HepG2 (cell line): ENCODE measurements at regions not wholly inside any gene's neighbourhood (a gene's known extent, or its start where the extent isn't known, plus 50 kb on each side); places are given as distances from the start of the nearest gene placed in this dataset.
A peak's percentile ranks its signal among the peaks of the same experiment; 100 is the strongest.

Experiments
- ATF3 ChIP-seq: sonication (generic); formaldehyde crosslinking; IDR thresholded peaks from 2 replicates; pipeline ENCODE4 v1.4.0; 2020; ENCODE audit warnings: missing genetic modification reagents
- CREB1 ChIP-seq, 2 experiments: fragments of 450-650 bp in 1 of 2; IDR thresholded peaks; 2 replicates each; pipeline ENCODE4 v1.6.1; 2016 to 2017; ENCODE audit warnings: control low read depth in 1 of 2, mild to moderate bottlenecking in 1 of 2, missing compliant biosample characterization in 1 of 2, missing genetic modification characterization in 1 of 2
- DPF2 ChIP-seq: sonication (generic); formaldehyde crosslinking; IDR thresholded peaks from 2 replicates; pipeline ENCODE4 v1.4.0; 2020; ENCODE audit warnings: mild to moderate bottlenecking, low read depth, missing genetic modification reagents, borderline replicate concordance
- EP300 ChIP-seq, 3 experiments: sonication (generic) in 1 of 3; formaldehyde crosslinking in 1 of 3; IDR thresholded peaks; 2 replicates each; pipeline versions ENCODE4 v1.5.1 to v1.6.1; 2011 to 2020; ENCODE audit warnings: low read depth in 2 of 3, low read length in 2 of 3, borderline replicate concordance in 1 of 3, improper control_type of control experiment in 1 of 3, mild to moderate bottlenecking in 1 of 3, missing genetic modification reagents in 1 of 3, moderate library complexity in 1 of 3
- FOXA3 ChIP-seq: IDR thresholded peaks from 2 replicates; pipeline ENCODE4 v1.6.1; 2016; ENCODE audit warnings: missing genetic modification reagents, missing compliant biosample characterization
- FOXJ3 ChIP-seq: sonication (generic); formaldehyde crosslinking; IDR thresholded peaks from 2 replicates; pipeline ENCODE4 v1.4.0; 2020; ENCODE audit warnings: missing genetic modification reagents, mild to moderate bottlenecking, borderline replicate concordance
- FOXO1 ChIP-seq: sonication (generic); formaldehyde crosslinking; IDR thresholded peaks from 2 replicates; pipeline ENCODE4 v1.4.0; 2020; ENCODE audit warnings: missing genetic modification reagents
- GFI1 ChIP-seq: sonication (generic); formaldehyde crosslinking; IDR thresholded peaks from 2 replicates; pipeline ENCODE4 v1.5.0; 2020; ENCODE audit warnings: missing genetic modification reagents, mild to moderate bottlenecking, borderline replicate concordance
- JUND ChIP-seq: sonication (generic); formaldehyde crosslinking; IDR thresholded peaks from 2 replicates; pipeline ENCODE4 v1.8.0; 2022; ENCODE audit warnings: mild to moderate bottlenecking, missing genetic modification reagents
- KDM6A ChIP-seq: IDR thresholded peaks from 2 replicates; pipeline ENCODE4 v1.6.1; 2016; ENCODE audit warnings: low read depth
- LCORL ChIP-seq, 2 experiments: fragments of 450-650 bp in 1 of 2; sonication (generic) in 1 of 2; formaldehyde crosslinking in 1 of 2; IDR thresholded peaks; 2 replicates each; pipeline versions ENCODE4 v1.5.0 to v1.6.1; 2017 to 2020; ENCODE audit warnings: antibody characterized with exemption in 1 of 2, missing genetic modification reagents in 1 of 2
- MBD4 ChIP-seq: IDR thresholded peaks from 2 replicates; pipeline ENCODE4 v1.6.1; 2012; ENCODE audit warnings: low read length, inconsistent platforms, borderline replicate concordance
- MEF2D ChIP-seq: sonication (generic); formaldehyde crosslinking; IDR thresholded peaks from 2 replicates; pipeline ENCODE4 v1.5.1; 2020; ENCODE audit warnings: mild to moderate bottlenecking, missing genetic modification reagents
- MIXL1 ChIP-seq: IDR thresholded peaks from 2 replicates; pipeline ENCODE4 v1.6.1; 2016
- ONECUT2 ChIP-seq: sonication (generic); formaldehyde crosslinking; IDR thresholded peaks from 2 replicates; pipeline ENCODE4 v1.4.0; 2020; ENCODE audit warnings: missing genetic modification reagents
- PHF21A ChIP-seq: sonication (generic); formaldehyde crosslinking; IDR thresholded peaks from 2 replicates; pipeline ENCODE4 v1.5.0; 2020; ENCODE audit warnings: mild to moderate bottlenecking, missing genetic modification reagents
- PITX1 ChIP-seq: sonication (generic); formaldehyde crosslinking; IDR thresholded peaks from 2 replicates; pipeline ENCODE4 v1.5.1; 2020; ENCODE audit warnings: mild to moderate bottlenecking, missing genetic modification reagents
- RARA ChIP-seq: IDR thresholded peaks from 2 replicates; pipeline ENCODE4 v1.6.1; 2016; ENCODE audit warnings: missing genetic modification reagents, missing compliant biosample characterization
- SOX13 ChIP-seq, 3 experiments: fragments of 450-650 bp in 1 of 3; sonication (generic) in 1 of 3; formaldehyde crosslinking in 1 of 3; IDR thresholded peaks in 2 of 3; conservative IDR thresholded peaks in 1 of 3; 2 replicates each; pipeline versions ENCODE4 v1.5.0 to v1.6.1; 2016 to 2020; ENCODE audit warnings: antibody characterized with exemption in 1 of 3, mild to moderate bottlenecking in 1 of 3, missing compliant biosample characterization in 1 of 3, missing genetic modification reagents in 1 of 3, moderate library complexity in 1 of 3
- SOX5 ChIP-seq: IDR thresholded peaks from 2 replicates; pipeline ENCODE4 v1.6.1; 2016; ENCODE audit warnings: borderline replicate concordance
- SRY ChIP-seq: sonication (generic); formaldehyde crosslinking; IDR thresholded peaks from 2 replicates; pipeline ENCODE4 v1.8.0; 2022; ENCODE audit warnings: mild to moderate bottlenecking, missing genetic modification reagents
- TBX2 ChIP-seq: sonication (generic); formaldehyde crosslinking; IDR thresholded peaks from 2 replicates; pipeline ENCODE4 v1.5.0; 2020; ENCODE audit warnings: missing genetic modification reagents, mild to moderate bottlenecking, borderline replicate concordance
- TCF7 ChIP-seq: sonication (generic); IDR thresholded peaks from 2 replicates; pipeline ENCODE4 v1.6.1; 2016; ENCODE audit warnings: antibody characterized with exemption, low read depth
- TEAD3 ChIP-seq: optimal IDR thresholded peaks from 2 replicates; pipeline ENCODE3; 2016; ENCODE audit warnings: borderline replicate concordance
- ZBTB1 ChIP-seq: sonication (generic); formaldehyde crosslinking; IDR thresholded peaks from 2 replicates; pipeline ENCODE4 v1.4.0; 2020; ENCODE audit warnings: missing genetic modification reagents, borderline replicate concordance
- ZFP36L2 ChIP-seq: sonication (generic); formaldehyde crosslinking; IDR thresholded peaks from 2 replicates; pipeline ENCODE4 v1.4.0; 2020; ENCODE audit warnings: missing genetic modification reagents
- ZNF326 ChIP-seq: sonication (generic); formaldehyde crosslinking; IDR thresholded peaks from 2 replicates; pipeline ENCODE4 v1.4.0; 2020; ENCODE audit warnings: missing genetic modification reagents, borderline replicate concordance
- ZNF367 ChIP-seq: sonication (generic); formaldehyde crosslinking; IDR thresholded peaks from 2 replicates; pipeline ENCODE4 v1.4.0; 2020; ENCODE audit warnings: missing genetic modification reagents, borderline replicate concordance
- ZNF747 ChIP-seq: sonication (generic); formaldehyde crosslinking; IDR thresholded peaks from 2 replicates; pipeline ENCODE4 v1.8.1; 2023; ENCODE audit warnings: missing genetic modification reagents, mild to moderate bottlenecking, borderline replicate concordance
- TF ChIP-seq, protein P1 (sequence below): sonication (generic); formaldehyde crosslinking; IDR thresholded peaks from 2 replicates; pipeline ENCODE4 v1.5.1; 2020; ENCODE audit warnings: missing genetic modification reagents, mild to moderate bottlenecking, borderline replicate concordance

DNA sequence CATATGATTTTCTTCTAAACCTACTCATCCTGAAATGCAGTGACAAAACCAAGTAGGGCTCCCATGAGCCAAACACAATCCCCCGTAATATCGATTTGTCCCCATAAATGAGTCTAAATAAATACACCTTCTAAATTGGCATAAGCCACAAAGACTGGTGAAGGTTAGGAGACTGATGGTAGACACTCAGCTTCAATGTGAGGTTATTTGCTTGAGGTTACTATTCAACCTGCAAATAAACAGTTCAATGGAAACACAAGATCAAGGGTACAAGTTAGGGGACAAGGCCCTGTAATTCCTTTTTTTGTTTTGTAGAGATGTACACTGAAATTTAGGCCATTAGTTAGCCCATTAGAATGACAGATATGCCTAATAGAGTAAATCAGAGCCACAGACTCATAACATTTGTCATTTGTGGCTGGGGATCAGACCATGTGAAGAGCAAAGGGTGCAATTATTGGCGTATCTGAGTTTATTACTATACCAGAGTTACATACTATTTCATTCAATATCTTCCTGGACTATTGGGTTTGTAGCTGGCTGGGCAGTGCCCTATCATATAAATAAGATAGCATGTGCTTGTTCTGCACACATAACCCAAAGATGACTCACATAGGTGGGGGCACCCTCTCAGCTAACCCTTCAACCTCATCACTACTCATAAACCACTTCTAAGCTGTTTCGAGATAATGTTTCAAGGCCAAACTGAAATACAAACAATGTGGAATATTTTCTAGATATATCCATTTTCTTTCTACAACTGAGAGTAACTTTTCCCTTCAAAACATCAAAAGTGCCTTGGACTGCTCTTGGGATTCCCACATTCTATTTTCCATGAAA, 695.3 kb downstream of the KCNA4 start (continued):
- TF ChIP-seq TCF7: peak; percentile 69
- peak; percentile 69 for TF ChIP-seq PITX1 (CRISPR knock-in tag)
- TF ChIP-seq LCORL (IDR thresholded peaks at IDR 0.05): no peak
- peak; percentile 55; the same call in 1 of the 2 replicates for TF ChIP-seq LCORL (CRISPR knock-in tag; IDR thresholded peaks at IDR 0.05)
- peak; percentile 66 for TF ChIP-seq TBX2 (CRISPR knock-in tag)
- TF ChIP-seq SRY (CRISPR knock-in tag): no peak
- TF ChIP-seq RARA (CRISPR knock-in tag): peak; percentile 72
- peak; percentile 82 for TF ChIP-seq ATF3
- TF ChIP-seq FOXJ3 (CRISPR knock-in tag): peak; percentile 55; the same call in 1 of the 2 replicates
- TF ChIP-seq GFI1 (CRISPR knock-in tag): peak; percentile 61; the same call in 1 of the 2 replicates
- no peak for TF ChIP-seq ZBTB1 (CRISPR knock-in tag)
- TF ChIP-seq ZNF747 (CRISPR knock-in tag): no peak
- TF ChIP-seq MIXL1 (CRISPR knock-in tag): peak; percentile 92
- peak; percentile 54; the same call in 1 of the 2 replicates for TF ChIP-seq SOX5 (CRISPR knock-in tag)
- peak; percentile 98 for TF ChIP-seq ONECUT2 (CRISPR knock-in tag)
- peak; percentile 60; the same call in 1 of the 2 replicates for TF ChIP-seq KDM6A (CRISPR knock-in tag)
- no peak for TF ChIP-seq CREB1 (IDR thresholded peaks at IDR 0.05)
- TF ChIP-seq CREB1 (CRISPR knock-in tag; IDR thresholded peaks at IDR 0.05): peak; percentile 54; the same call in 1 of the 2 replicates
- no peak for TF ChIP-seq ZFP36L2
- TF ChIP-seq MEF2D: 0 out of 2 replicates have a peak, but pooled peaks have one; percentile 27
- TF ChIP-seq SOX13 (IDR thresholded peaks at IDR 0.05): no peak
- peak in 1 of 2 experiments; percentile 70; a peak in 2 of 4 replicates for TF ChIP-seq SOX13 (CRISPR knock-in tag; conservative IDR thresholded peaks at IDR 0.05 in 1 of 2, IDR thresholded peaks at IDR 0.05 in 1 of 2)
- peak; percentile 61 for TF ChIP-seq DPF2
- no peak for TF ChIP-seq MBD4
- TF ChIP-seq ZNF367 (CRISPR knock-in tag): no peak
- peak; percentile 35 for TF ChIP-seq TEAD3 (CRISPR knock-in tag)
- peak; percentile 55; the same call in 1 of the 2 replicates for TF ChIP-seq FOXO1
- TF ChIP-seq FOXA3 (CRISPR knock-in tag): peak; percentile 81
- TF ChIP-seq JUND (CRISPR knock-in tag): peak; percentile 88
- TF ChIP-seq, protein P1, sequence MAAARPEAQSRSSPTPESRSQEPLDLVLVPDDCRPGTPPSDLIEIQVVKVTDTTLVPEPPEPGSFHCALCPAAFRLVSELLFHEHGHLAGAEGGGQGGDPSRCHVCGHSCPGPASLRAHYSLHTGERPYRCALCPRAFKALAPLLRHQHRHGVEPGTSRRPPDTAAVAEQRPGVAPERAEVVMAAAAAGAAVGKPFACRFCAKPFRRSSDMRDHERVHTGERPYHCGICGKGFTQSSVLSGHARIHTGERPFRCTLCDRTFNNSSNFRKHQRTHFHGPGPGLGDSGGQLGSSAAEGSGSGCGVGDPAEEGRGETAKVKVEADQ (CRISPR knock-in tag): peak; percentile 84; the same call in 1 of the 2 replicates
- no peak for TF ChIP-seq ZNF326
- peak; percentile 66; the same call in 1 of the 2 replicates for TF ChIP-seq PHF21A (CRISPR knock-in tag)
- peak in 1 of 2 experiments; percentile 77; a peak in 2 of 4 replicates for TF ChIP-seq EP300 (IDR thresholded peaks at IDR 0.05; ENCODE audit: low read depth in 2 of 2, low read length in 2 of 2)
- no peak; the same call in 1 of the 2 replicates for TF ChIP-seq EP300 (CRISPR knock-in tag; IDR thresholded peaks at IDR 0.05; ENCODE audit: borderline replicate concordance)
